GM12878 (cell line): ENCODE measurements at regions not wholly inside any gene's neighbourhood (a gene's known extent, or its start where the extent isn't known, plus 50 kb on each side); places are given as distances from the start of the nearest gene placed in this dataset.

Source experiments
- ATAC-seq: fragments of 200-7000 bp; cut with Tn5 transposase; 3 replicates; pipeline ENCODE4 v1.9.1; 2020; ENCODE audit warnings: mild to moderate bottlenecking, moderate library complexity
- BruUV-seq: library from RNA; stranded (reverse); fragments of 400-500 nt; replicated peaks from 2 replicates; lab custom pipeline; 2021; lab: Mats Ljungman, UMichigan
- CTCF ChIA-PET: fragments of 300-600 bp; sonication (Branson Sonifier 250); formaldehyde crosslinking; extraction: SDS; loops from one replicate; lab custom pipeline; 2021; ENCODE audit warnings: inconsistent platforms; lab: Yijun Ruan, JAX
- POLR2A ChIA-PET: fragments of 350-600 bp; formaldehyde crosslinking; extraction: SDS; loops from one replicate; lab custom pipeline; 2021; ENCODE audit warnings: inconsistent platforms; lab: Charles Lee
- RAD21 ChIA-PET: fragments of 300-600 bp; sonication (Branson Sonifier 250); formaldehyde crosslinking; loops from one replicate; lab custom pipeline; 2023; ENCODE audit warnings: antibody characterized with exemption; ENCODE audit not compliant: unreplicated experiment; lab: Charles Lee
- SMC1A ChIA-PET: fragments of 300-600 bp; sonication (Branson Sonifier 250); formaldehyde crosslinking; loops from one replicate; lab custom pipeline; 2023; ENCODE audit not compliant: unreplicated experiment, uncharacterized antibody; lab: Charles Lee
- DNase-seq: peaks from one replicate; pipeline ENCODE4 v3.0.0-alpha.2; 2011; ENCODE audit warnings: low read depth, low spot score
- FAIRE-seq: peaks from 3 replicates; lab custom pipeline; 2011; peaks lifted over from hg19 to GRCh38; lab: Jason Lieb, UNC
- H2AFZ ChIP-seq: 2 replicates; pipeline ENCODE4 v1.6.0; 2011; ENCODE audit warnings: low read depth, low read length, control low read depth; ENCODE audit not compliant: control insufficient read depth
- H3K27ac ChIP-seq: 2 replicates; pipeline ENCODE4 v1.5.1; 2011; ENCODE audit warnings: control low read depth; ENCODE audit not compliant: control insufficient read depth, insufficient read depth
- H3K27me3 ChIP-seq, 2 experiments: replicated peaks in 1 of 2; 2 replicates each; pipeline versions ENCODE4 v1.6.0 to v1.6.1; 2011; ENCODE audit warnings: low read length in 1 of 2; ENCODE audit not compliant: control insufficient read depth in 2 of 2, insufficient read depth in 2 of 2
- H3K36me3 ChIP-seq, 2 experiments: 2 replicates each; pipeline ENCODE4 v1.5.1; 2011; ENCODE audit warnings: low read length in 1 of 2; ENCODE audit not compliant: control insufficient read depth in 2 of 2, insufficient read depth in 2 of 2
- H3K4me1 ChIP-seq: 2 replicates; pipeline ENCODE4 v1.6.1; 2011; ENCODE audit warnings: mild to moderate bottlenecking, low read length, moderate library complexity, mixed read lengths; ENCODE audit not compliant: control insufficient read depth, insufficient read depth
- H3K4me2 ChIP-seq: 2 replicates; pipeline ENCODE4 v1.6.0; 2011; ENCODE audit warnings: control low read depth; ENCODE audit not compliant: control insufficient read depth, insufficient read depth
- H3K4me3 ChIP-seq: fragments of 200-600 bp; sonication (generic); 2 replicates; pipeline ENCODE4 v1.5.1; 2016
- H3K79me2 ChIP-seq: 2 replicates; pipeline ENCODE4 v1.6.0; 2011; ENCODE audit warnings: low read length; ENCODE audit not compliant: control insufficient read depth, insufficient read depth
- H3K9ac ChIP-seq: 2 replicates; pipeline ENCODE4 v1.8.0; 2011; ENCODE audit warnings: low read length, control low read depth, mixed read lengths; ENCODE audit not compliant: control insufficient read depth, insufficient read depth
- H3K9me3 ChIP-seq: replicated peaks from 3 replicates; pipeline ENCODE4 v1.5.1; 2011; ENCODE audit warnings: mild to moderate bottlenecking, low read length; ENCODE audit not compliant: control insufficient read depth, insufficient read depth
- H4K20me1 ChIP-seq: 2 replicates; pipeline ENCODE4 v1.6.0; 2011; ENCODE audit not compliant: control insufficient read depth, insufficient read depth
- CBFB ChIP-seq: IDR thresholded peaks from 2 replicates; pipeline ENCODE4 v1.6.1; 2016; ENCODE audit warnings: antibody characterized with exemption, low read depth
- CREB1 ChIP-seq: IDR thresholded peaks from 2 replicates; pipeline ENCODE4 v1.6.1; 2012; ENCODE audit warnings: low read depth, mild to moderate bottlenecking, inconsistent platforms
- HDGF ChIP-seq: fragments of 450-650 bp; IDR thresholded peaks from 2 replicates; pipeline ENCODE4 v1.6.1; 2016; ENCODE audit warnings: antibody characterized with exemption
- NRF1 ChIP-seq: conservative IDR thresholded peaks from 2 replicates; pipeline ENCODE4 v1.6.1; 2011; ENCODE audit warnings: mild to moderate bottlenecking, low read depth, low read length, improper control_type of control experiment
- SMAD1 ChIP-seq: fragments of 450-650 bp; IDR thresholded peaks from 2 replicates; pipeline ENCODE4 v1.6.1; 2018; ENCODE audit warnings: mild to moderate bottlenecking, low read depth; ENCODE audit not compliant: partially characterized antibody
- SMARCA5 ChIP-seq: fragments of 450-650 bp; IDR thresholded peaks from 2 replicates; pipeline ENCODE4 v1.6.1; 2017; ENCODE audit warnings: mild to moderate bottlenecking
- SUZ12 ChIP-seq: fragments of 200-600 bp; sonication (generic); IDR thresholded peaks from one replicate; pipeline ENCODE4 v1.6.1; 2018; ENCODE audit warnings: antibody characterized with exemption, mild to moderate bottlenecking; ENCODE audit not compliant: unreplicated experiment
- WGBS: methylation state at CpG from one replicate; pipeline ENCODE4 v1.1.6; 2016; ENCODE audit warnings: low lambda C conversion rate; ENCODE audit not compliant: insufficient replicate concordance, insufficient coverage; ENCODE audit errors: missing lambda C conversion rate; 5-methylcytosine and 5-hydroxymethylcytosine counted together
- in situ Hi-C: fragments of 300-500 bp; cut with MboI; formaldehyde crosslinking; loops from 9 replicates; pipeline ENCODE4 v1.14.3; 2018; ENCODE audit warnings: mixed read lengths
- intact Hi-C: fragments of 100-400 bp; cut with micrococcal nuclease; formaldehyde crosslinking; loops from one replicate; pipeline ENCODE4 v1.14.2; 2022; ENCODE audit not compliant: unreplicated experiment
- TF ChIP-seq, protein P1 (sequence below): fragments of 450-650 bp; IDR thresholded peaks from 2 replicates; pipeline ENCODE4 v1.6.1; 2014; ENCODE audit warnings: mild to moderate bottlenecking

DNA sequence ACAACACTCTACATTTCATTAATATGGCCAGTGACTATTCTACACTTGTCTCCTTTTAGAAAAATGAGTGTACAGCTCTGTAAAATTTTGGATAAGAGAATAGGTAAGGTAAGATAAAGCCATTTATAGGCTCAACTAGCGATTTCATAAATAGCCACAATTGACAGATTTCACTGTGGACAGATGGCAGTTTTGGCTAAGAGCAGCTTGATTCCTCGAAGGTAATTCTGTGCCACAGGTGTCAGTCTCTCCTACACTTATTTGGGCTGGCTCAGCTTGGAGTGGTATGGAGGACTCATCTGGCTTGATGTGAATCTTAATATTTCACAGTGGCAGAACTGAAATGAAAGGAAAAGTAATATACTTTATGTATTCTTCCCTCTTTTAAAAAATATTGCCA, 536.7 kb upstream of the TBL1XR1 start:
- no TSS peak for BruUV-seq
- H3K79me2 ChIP-seq: no peaks in the 10 kb centered on the region
- DNase-seq (no peak), FAIRE-seq (no peak), ATAC-seq (no peak)
- no peaks in the 10 kb centered on the region for H3K36me3 ChIP-seq
- no peaks in the 10 kb centered on the region for H3K9me3 ChIP-seq
- no peak overlapping the region for H3K4me3 ChIP-seq
- H3K27ac ChIP-seq: no peak overlapping the region
- in situ Hi-C loops (no loop called here), intact Hi-C loops (no loop called here)
- H3K27me3 ChIP-seq: no peaks in the 10 kb centered on the region
- TF ChIP-seq SMAD1 (no peak), NRF1 (no peak), HDGF (no peak), SMARCA5 (no peak)
- TF ChIP-seq, protein P1, sequence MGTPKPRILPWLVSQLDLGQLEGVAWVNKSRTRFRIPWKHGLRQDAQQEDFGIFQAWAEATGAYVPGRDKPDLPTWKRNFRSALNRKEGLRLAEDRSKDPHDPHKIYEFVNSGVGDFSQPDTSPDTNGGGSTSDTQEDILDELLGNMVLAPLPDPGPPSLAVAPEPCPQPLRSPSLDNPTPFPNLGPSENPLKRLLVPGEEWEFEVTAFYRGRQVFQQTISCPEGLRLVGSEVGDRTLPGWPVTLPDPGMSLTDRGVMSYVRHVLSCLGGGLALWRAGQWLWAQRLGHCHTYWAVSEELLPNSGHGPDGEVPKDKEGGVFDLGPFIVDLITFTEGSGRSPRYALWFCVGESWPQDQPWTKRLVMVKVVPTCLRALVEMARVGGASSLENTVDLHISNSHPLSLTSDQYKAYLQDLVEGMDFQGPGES: no peak
- ChIA-PET RAD21 (no interaction called here), POLR2A (no interaction called here), SMC1A (no interaction called here), CTCF (no interaction called here)
- no peaks in the 10 kb centered on the region for H3K4me1 ChIP-seq
- H2AFZ ChIP-seq: no peak overlapping the region
- WGBS: 12% methylated on average over 2 of the region's 2 CpGs
- no peak overlapping the region for H3K4me2 ChIP-seq
- H4K20me1 ChIP-seq: no peaks in the 10 kb centered on the region
- no peak overlapping the region for H3K9ac ChIP-seq

- in situ Hi-C loops: no loop called here
These were observed 538.1 kb upstream of the TBL1XR1 start for GRCh38 chr3:177735431-177735830.

More at GRCh38 chr3:177735431-177735830, 538.1 kb upstream of the TBL1XR1 start:
- no peaks in the 10 kb centered on the region for H3K27me3 ChIP-seq
- no peak overlapping the region for H3K4me3 ChIP-seq
- TF ChIP-seq CREB1 (no peak), CBFB (no peak), SUZ12 (no peak)
- RAD21 ChIA-PET: no interaction called here
- FAIRE-seq: no peak
- no peak overlapping the region for H3K27ac ChIP-seq
- no peaks in the 10 kb centered on the region for H3K9me3 ChIP-seq
- POLR2A ChIA-PET: no interaction called here
- intact Hi-C loops: no loop called here
- no peak overlapping the region for H2AFZ ChIP-seq
- ATAC-seq: no peak
- H3K4me2 ChIP-seq: no peak overlapping the region
- no TSS peak for BruUV-seq
- no peaks in the 10 kb centered on the region for H3K79me2 ChIP-seq
- WGBS: 45% methylated on average over 2 of the region's 2 CpGs
- H4K20me1 ChIP-seq: no peaks in the 10 kb centered on the region
- DNase-seq: no peak
- SMC1A ChIA-PET: no interaction called here
- CTCF ChIA-PET: no interaction called here
- no peaks in the 10 kb centered on the region for H3K4me1 ChIP-seq
- no peak overlapping the region for H3K9ac ChIP-seq
- no peaks in the 10 kb centered on the region for H3K36me3 ChIP-seq
